OCI-LY1 (cell line): ENCODE measurements at regions not wholly inside any gene's neighbourhood (a gene's known extent, or its start where the extent isn't known, plus 50 kb on each side); places are given as distances from the start of the nearest gene placed in this dataset.
A peak's percentile ranks its signal among the peaks of the same experiment; 100 is the strongest.

Experiments used
- H2AFZ ChIP-seq: fragments of 200-600 bp; sonication (generic), shearing (Covaris generic); 2 replicates; pipeline ENCODE4 v1.6.0; 2014; ENCODE audit warnings: antibody characterized with exemption, mild to moderate bottlenecking, low read length
- H3F3A ChIP-seq: fragments of 200-600 bp; sonication (generic), shearing (Covaris generic); 2 replicates; pipeline ENCODE4 v1.6.0; 2014; ENCODE audit warnings: mild to moderate bottlenecking, antibody characterized with exemption, low read length, moderate library complexity; ENCODE audit not compliant: insufficient read depth
- H3K27ac ChIP-seq: fragments of 200-600 bp; sonication (generic); 2 replicates; pipeline ENCODE4 v1.5.1; 2014; ENCODE audit warnings: low read length, mixed run types, mild to moderate bottlenecking, low read depth; ENCODE audit not compliant: poor library complexity, severe bottlenecking
- H3K27me3 ChIP-seq: fragments of 200-600 bp; sonication (generic); 2 replicates; pipeline ENCODE4 v1.6.0; 2014; ENCODE audit warnings: antibody characterized with exemption, mild to moderate bottlenecking, low read length, moderate library complexity; ENCODE audit not compliant: insufficient read depth
- H3K36me3 ChIP-seq: fragments of 200-600 bp; sonication (generic); 2 replicates; pipeline ENCODE4 v1.6.1; 2014; ENCODE audit warnings: mild to moderate bottlenecking, antibody characterized with exemption, low read length, moderate library complexity, mixed read lengths; ENCODE audit not compliant: insufficient read depth
- H3K4me1 ChIP-seq: fragments of 200-600 bp; sonication (generic); 2 replicates; pipeline ENCODE4 v1.5.1; 2014; ENCODE audit warnings: mild to moderate bottlenecking, low read length, moderate library complexity; ENCODE audit not compliant: insufficient read depth, severe bottlenecking
- H3K4me2 ChIP-seq: fragments of 200-600 bp; sonication (generic), shearing (Covaris generic); 2 replicates; pipeline ENCODE4 v1.6.1; 2014; ENCODE audit warnings: low read length
- H3K4me3 ChIP-seq: fragments of 200-600 bp; sonication (generic); 2 replicates; pipeline ENCODE4 v1.5.1; 2014; ENCODE audit warnings: low read length, low read depth, mild to moderate bottlenecking, mixed read lengths; ENCODE audit not compliant: poor library complexity, severe bottlenecking
- H3K79me2 ChIP-seq: fragments of 200-600 bp; shearing (Covaris generic); 2 replicates; pipeline ENCODE4 v1.6.1; 2016; ENCODE audit warnings: mixed run types, low read length, mixed read lengths; ENCODE audit not compliant: insufficient read depth
- H3K9ac ChIP-seq: fragments of 200-600 bp; sonication (generic), shearing (Covaris generic); 2 replicates; pipeline ENCODE4 v1.6.1; 2014; ENCODE audit warnings: mild to moderate bottlenecking, low read length, mixed read lengths
- H3K9me2 ChIP-seq: fragments of 200-600 bp; sonication (generic), shearing (Covaris generic); 2 replicates; pipeline ENCODE4 v1.6.1; 2014; ENCODE audit warnings: low read depth, mild to moderate bottlenecking, low read length, mixed read lengths
- H3K9me3 ChIP-seq: fragments of 200-600 bp; shearing (Covaris generic); 2 replicates; pipeline ENCODE4 v1.6.1; 2014; ENCODE audit warnings: low read length, mixed read lengths
- H4K20me1 ChIP-seq: fragments of 200-600 bp; sonication (generic), shearing (Covaris generic); 2 replicates; pipeline ENCODE4 v1.6.0; 2016; ENCODE audit warnings: mild to moderate bottlenecking, low read length; ENCODE audit not compliant: insufficient read depth
- EZH2 ChIP-seq: fragments of 200-600 bp; sonication (generic), shearing (Covaris generic); IDR thresholded peaks from 2 replicates; pipeline ENCODE4 v1.8.0; 2017; ENCODE audit warnings: borderline replicate concordance, mixed run types, mild to moderate bottlenecking, antibody characterized with exemption, low read length, moderate library complexity, mixed read lengths
- TF ChIP-seq, protein P1 (sequence below): fragments of 200-600 bp; sonication (generic), shearing (Covaris generic); IDR thresholded peaks from 2 replicates; pipeline ENCODE4 v1.5.1; 2017; ENCODE audit warnings: mild to moderate bottlenecking, antibody characterized with exemption, low read length, moderate library complexity, mixed read lengths

- Histone ChIP-seq H3K79me2 (no peaks in the 10 kb centered on the region), H3K27me3 (no peaks in the 10 kb centered on the region), H4K20me1 (no peaks in the 10 kb centered on the region), H3K4me1 (peaks cover 6% of the 10 kb centered on the region), H3K9me2 (no peaks in the 10 kb centered on the region), H3K27ac (no peak overlapping the region), H3K4me2 (peak overlapping the region; percentile 64; the same call in 1 of the 2 replicates), H3K4me3 (peak overlapping the region; percentile 28), H3K36me3 (no peaks in the 10 kb centered on the region), H3F3A (no peaks in the 10 kb centered on the region), H3K9me3 (0 out of 2 replicates have a peak, but pooled peaks cover 4% of the 10 kb centered on the region), H3K9ac (peak overlapping the region; percentile 22; the same call in 1 of the 2 replicates), H2AFZ (peak overlapping the region; percentile 67)
- TF ChIP-seq, protein P1, sequence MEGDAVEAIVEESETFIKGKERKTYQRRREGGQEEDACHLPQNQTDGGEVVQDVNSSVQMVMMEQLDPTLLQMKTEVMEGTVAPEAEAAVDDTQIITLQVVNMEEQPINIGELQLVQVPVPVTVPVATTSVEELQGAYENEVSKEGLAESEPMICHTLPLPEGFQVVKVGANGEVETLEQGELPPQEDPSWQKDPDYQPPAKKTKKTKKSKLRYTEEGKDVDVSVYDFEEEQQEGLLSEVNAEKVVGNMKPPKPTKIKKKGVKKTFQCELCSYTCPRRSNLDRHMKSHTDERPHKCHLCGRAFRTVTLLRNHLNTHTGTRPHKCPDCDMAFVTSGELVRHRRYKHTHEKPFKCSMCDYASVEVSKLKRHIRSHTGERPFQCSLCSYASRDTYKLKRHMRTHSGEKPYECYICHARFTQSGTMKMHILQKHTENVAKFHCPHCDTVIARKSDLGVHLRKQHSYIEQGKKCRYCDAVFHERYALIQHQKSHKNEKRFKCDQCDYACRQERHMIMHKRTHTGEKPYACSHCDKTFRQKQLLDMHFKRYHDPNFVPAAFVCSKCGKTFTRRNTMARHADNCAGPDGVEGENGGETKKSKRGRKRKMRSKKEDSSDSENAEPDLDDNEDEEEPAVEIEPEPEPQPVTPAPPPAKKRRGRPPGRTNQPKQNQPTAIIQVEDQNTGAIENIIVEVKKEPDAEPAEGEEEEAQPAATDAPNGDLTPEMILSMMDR: peak; percentile 86
- no peak for TF ChIP-seq EZH2
Observed at GRCh38 chr5:108642170-108642906, 105.4 kb upstream of the FER start.

- H3K4me2 ChIP-seq: 0 out of 2 replicates have a peak overlapping the region, but pooled peaks have one; percentile 64
- H3K27me3 ChIP-seq: no peaks in the 10 kb centered on the region
- no peak overlapping the region; the same call in 1 of the 2 replicates for H3K9ac ChIP-seq
- no peaks in the 10 kb centered on the region for H3F3A ChIP-seq
- H3K36me3 ChIP-seq: no peaks in the 10 kb centered on the region
- H3K79me2 ChIP-seq: no peaks in the 10 kb centered on the region
- H2AFZ ChIP-seq: peak overlapping the region; percentile 67
- no peaks in the 10 kb centered on the region for H3K9me2 ChIP-seq
- H3K4me1 ChIP-seq: peaks cover 6% of the 10 kb centered on the region
- TF ChIP-seq EZH2: no peak
- TF ChIP-seq, protein P1: no peak
- no peak overlapping the region for H3K27ac ChIP-seq
- H3K9me3 ChIP-seq: no peaks in the 10 kb centered on the region
- H4K20me1 ChIP-seq: no peaks in the 10 kb centered on the region
- no peak overlapping the region for H3K4me3 ChIP-seq
Observed at GRCh38 chr5:108641596-108641995, 106.1 kb upstream of the FER start.

GRCh38 chr5:108639366-108639765 lies 108.3 kb upstream of the FER start:
- Histone ChIP-seq H2AFZ (no peak overlapping the region), H3K4me3 (no peak overlapping the region), H3K27ac (no peak overlapping the region), H3K4me1 (peaks cover 6% of the 10 kb centered on the region), H3K27me3 (no peaks in the 10 kb centered on the region), H3K9ac (no peak overlapping the region), H3K9me2 (no peaks in the 10 kb centered on the region), H4K20me1 (no peaks in the 10 kb centered on the region), H3K4me2 (no peak overlapping the region), H3K9me3 (no peaks in the 10 kb centered on the region), H3K79me2 (no peaks in the 10 kb centered on the region), H3K36me3 (no peaks in the 10 kb centered on the region), H3F3A (no peaks in the 10 kb centered on the region)
- TF ChIP-seq, protein P1: no peak
- TF ChIP-seq EZH2: no peak
